OCI-LY1 (cell line): ENCODE measurements at regions not wholly inside any gene's neighbourhood (a gene's known extent, or its start where the extent isn't known, plus 50 kb on each side); places are given as distances from the start of the nearest gene placed in this dataset.

Source experiments
- H2AFZ ChIP-seq: fragments of 200-600 bp; sonication (generic), shearing (Covaris generic); 2 replicates; pipeline ENCODE4 v1.6.0; 2014; ENCODE audit warnings: antibody characterized with exemption, mild to moderate bottlenecking, low read length
- H3F3A ChIP-seq: fragments of 200-600 bp; sonication (generic), shearing (Covaris generic); 2 replicates; pipeline ENCODE4 v1.6.0; 2014; ENCODE audit warnings: mild to moderate bottlenecking, antibody characterized with exemption, low read length, moderate library complexity; ENCODE audit not compliant: insufficient read depth
- H3K27ac ChIP-seq: fragments of 200-600 bp; sonication (generic); 2 replicates; pipeline ENCODE4 v1.5.1; 2014; ENCODE audit warnings: low read length, mixed run types, mild to moderate bottlenecking, low read depth; ENCODE audit not compliant: poor library complexity, severe bottlenecking
- H3K27me3 ChIP-seq: fragments of 200-600 bp; sonication (generic); 2 replicates; pipeline ENCODE4 v1.6.0; 2014; ENCODE audit warnings: antibody characterized with exemption, mild to moderate bottlenecking, low read length, moderate library complexity; ENCODE audit not compliant: insufficient read depth
- H3K36me3 ChIP-seq: fragments of 200-600 bp; sonication (generic); 2 replicates; pipeline ENCODE4 v1.6.1; 2014; ENCODE audit warnings: mild to moderate bottlenecking, antibody characterized with exemption, low read length, moderate library complexity, mixed read lengths; ENCODE audit not compliant: insufficient read depth
- H3K4me1 ChIP-seq: fragments of 200-600 bp; sonication (generic); 2 replicates; pipeline ENCODE4 v1.5.1; 2014; ENCODE audit warnings: mild to moderate bottlenecking, low read length, moderate library complexity; ENCODE audit not compliant: insufficient read depth, severe bottlenecking
- H3K4me2 ChIP-seq: fragments of 200-600 bp; sonication (generic), shearing (Covaris generic); 2 replicates; pipeline ENCODE4 v1.6.1; 2014; ENCODE audit warnings: low read length
- H3K4me3 ChIP-seq: fragments of 200-600 bp; sonication (generic); 2 replicates; pipeline ENCODE4 v1.5.1; 2014; ENCODE audit warnings: low read length, low read depth, mild to moderate bottlenecking, mixed read lengths; ENCODE audit not compliant: poor library complexity, severe bottlenecking
- H3K79me2 ChIP-seq: fragments of 200-600 bp; shearing (Covaris generic); 2 replicates; pipeline ENCODE4 v1.6.1; 2016; ENCODE audit warnings: mixed run types, low read length, mixed read lengths; ENCODE audit not compliant: insufficient read depth
- H3K9ac ChIP-seq: fragments of 200-600 bp; sonication (generic), shearing (Covaris generic); 2 replicates; pipeline ENCODE4 v1.6.1; 2014; ENCODE audit warnings: mild to moderate bottlenecking, low read length, mixed read lengths
- H3K9me2 ChIP-seq: fragments of 200-600 bp; sonication (generic), shearing (Covaris generic); 2 replicates; pipeline ENCODE4 v1.6.1; 2014; ENCODE audit warnings: low read depth, mild to moderate bottlenecking, low read length, mixed read lengths
- H3K9me3 ChIP-seq: fragments of 200-600 bp; shearing (Covaris generic); 2 replicates; pipeline ENCODE4 v1.6.1; 2014; ENCODE audit warnings: low read length, mixed read lengths
- H4K20me1 ChIP-seq: fragments of 200-600 bp; sonication (generic), shearing (Covaris generic); 2 replicates; pipeline ENCODE4 v1.6.0; 2016; ENCODE audit warnings: mild to moderate bottlenecking, low read length; ENCODE audit not compliant: insufficient read depth
- EZH2 ChIP-seq: fragments of 200-600 bp; sonication (generic), shearing (Covaris generic); IDR thresholded peaks from 2 replicates; pipeline ENCODE4 v1.8.0; 2017; ENCODE audit warnings: borderline replicate concordance, mixed run types, mild to moderate bottlenecking, antibody characterized with exemption, low read length, moderate library complexity, mixed read lengths
- TF ChIP-seq, protein P1 (sequence below): fragments of 200-600 bp; sonication (generic), shearing (Covaris generic); IDR thresholded peaks from 2 replicates; pipeline ENCODE4 v1.5.1; 2017; ENCODE audit warnings: mild to moderate bottlenecking, antibody characterized with exemption, low read length, moderate library complexity, mixed read lengths

DNA sequence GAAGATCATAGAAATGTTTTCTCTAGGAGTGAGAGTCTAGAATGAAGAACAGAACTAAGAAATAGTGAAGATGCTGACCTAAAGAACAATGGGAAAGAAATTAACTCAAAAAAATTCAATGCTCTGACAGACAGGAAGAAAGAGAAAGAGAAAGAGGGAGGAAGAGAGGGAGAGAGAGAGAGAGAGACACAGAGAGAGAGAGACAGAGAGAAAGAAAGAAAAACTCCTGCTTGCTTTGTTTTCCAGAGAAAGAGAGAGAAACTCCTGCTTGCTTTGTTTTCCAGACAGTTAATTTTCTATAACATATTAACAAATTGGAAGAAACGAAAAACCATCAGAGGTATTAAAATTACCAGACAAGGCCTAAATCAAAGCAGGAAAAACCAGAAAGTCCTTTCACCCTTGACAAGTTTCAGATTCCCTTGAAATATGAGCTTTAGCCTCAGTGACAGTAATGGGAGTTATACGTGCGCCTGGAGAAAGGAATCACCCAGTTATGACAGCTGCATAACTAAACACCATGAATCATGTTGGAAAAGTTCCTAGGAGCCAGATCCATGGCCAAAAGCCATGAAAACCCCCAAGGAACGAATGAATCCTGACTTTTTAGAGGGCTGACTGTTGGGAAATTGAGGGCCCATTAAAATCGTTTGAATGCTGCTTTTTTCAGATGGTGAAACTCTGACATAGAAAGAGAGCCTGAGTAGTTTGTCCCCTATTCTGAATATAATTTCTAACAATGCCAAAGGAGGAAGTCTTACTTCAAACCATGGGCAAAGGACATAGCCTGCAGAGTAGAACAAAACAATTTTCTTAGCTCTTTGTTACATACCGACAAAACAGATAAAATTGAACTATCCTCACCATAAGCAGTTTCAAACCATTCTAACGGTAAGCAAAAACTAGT, 228.6 kb upstream of the CHST9 start:
- no peak overlapping the region for H3K4me2 ChIP-seq
- H3K9ac ChIP-seq, result no peak overlapping the region
- H2AFZ ChIP-seq, result no peak overlapping the region
- H3K27ac ChIP-seq, result no peak overlapping the region
- H3K27me3 ChIP-seq, result no peaks in the 10 kb centered on the region
- H3K36me3 ChIP-seq, result no peaks in the 10 kb centered on the region
- no peaks in the 10 kb centered on the region for H3K9me3 ChIP-seq
- no peak overlapping the region for H3K4me3 ChIP-seq
- TF ChIP-seq, protein P1, sequence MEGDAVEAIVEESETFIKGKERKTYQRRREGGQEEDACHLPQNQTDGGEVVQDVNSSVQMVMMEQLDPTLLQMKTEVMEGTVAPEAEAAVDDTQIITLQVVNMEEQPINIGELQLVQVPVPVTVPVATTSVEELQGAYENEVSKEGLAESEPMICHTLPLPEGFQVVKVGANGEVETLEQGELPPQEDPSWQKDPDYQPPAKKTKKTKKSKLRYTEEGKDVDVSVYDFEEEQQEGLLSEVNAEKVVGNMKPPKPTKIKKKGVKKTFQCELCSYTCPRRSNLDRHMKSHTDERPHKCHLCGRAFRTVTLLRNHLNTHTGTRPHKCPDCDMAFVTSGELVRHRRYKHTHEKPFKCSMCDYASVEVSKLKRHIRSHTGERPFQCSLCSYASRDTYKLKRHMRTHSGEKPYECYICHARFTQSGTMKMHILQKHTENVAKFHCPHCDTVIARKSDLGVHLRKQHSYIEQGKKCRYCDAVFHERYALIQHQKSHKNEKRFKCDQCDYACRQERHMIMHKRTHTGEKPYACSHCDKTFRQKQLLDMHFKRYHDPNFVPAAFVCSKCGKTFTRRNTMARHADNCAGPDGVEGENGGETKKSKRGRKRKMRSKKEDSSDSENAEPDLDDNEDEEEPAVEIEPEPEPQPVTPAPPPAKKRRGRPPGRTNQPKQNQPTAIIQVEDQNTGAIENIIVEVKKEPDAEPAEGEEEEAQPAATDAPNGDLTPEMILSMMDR, result no peak
- no peak for TF ChIP-seq EZH2
- H3K9me2 ChIP-seq, result no peaks in the 10 kb centered on the region
- H3F3A ChIP-seq, result no peaks in the 10 kb centered on the region
- H4K20me1 ChIP-seq, result no peaks in the 10 kb centered on the region
- H3K4me1 ChIP-seq, result no peaks in the 10 kb centered on the region
- no peaks in the 10 kb centered on the region for H3K79me2 ChIP-seq

DNA sequence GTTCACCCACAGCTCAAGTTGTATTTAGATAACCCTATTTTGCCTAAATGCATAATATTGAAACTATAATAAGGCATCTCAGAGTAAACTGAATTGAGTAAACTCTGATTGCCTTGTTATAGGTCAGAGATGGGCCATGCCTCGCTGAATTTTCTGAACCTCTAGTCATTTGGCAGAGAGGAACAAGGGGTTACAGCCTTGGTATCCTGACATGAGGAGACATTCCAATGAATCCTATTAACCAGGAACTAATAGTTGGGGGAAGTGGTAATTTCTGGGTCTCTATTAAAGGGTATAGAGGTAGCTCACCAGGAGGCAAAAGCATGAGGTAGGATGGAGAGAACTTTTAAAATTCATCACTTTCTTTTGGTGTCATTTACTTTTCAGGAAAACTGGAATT, 227.4 kb upstream of the CHST9 start:
- no peaks in the 10 kb centered on the region for H3K9me3 ChIP-seq
- H3K27me3 ChIP-seq, result no peaks in the 10 kb centered on the region
- H3K9me2 ChIP-seq, result no peaks in the 10 kb centered on the region
- H3K4me2 ChIP-seq, result no peak overlapping the region
- H3K4me1 ChIP-seq, result no peaks in the 10 kb centered on the region
- no peak overlapping the region for H2AFZ ChIP-seq
- no peaks in the 10 kb centered on the region for H4K20me1 ChIP-seq
- no peaks in the 10 kb centered on the region for H3K36me3 ChIP-seq
- H3K79me2 ChIP-seq, result no peaks in the 10 kb centered on the region
- no peak overlapping the region for H3K4me3 ChIP-seq
- TF ChIP-seq EZH2, result no peak
- TF ChIP-seq, protein P1, result no peak
- no peaks in the 10 kb centered on the region for H3F3A ChIP-seq
- no peak overlapping the region for H3K9ac ChIP-seq
- H3K27ac ChIP-seq, result no peak overlapping the region

DNA sequence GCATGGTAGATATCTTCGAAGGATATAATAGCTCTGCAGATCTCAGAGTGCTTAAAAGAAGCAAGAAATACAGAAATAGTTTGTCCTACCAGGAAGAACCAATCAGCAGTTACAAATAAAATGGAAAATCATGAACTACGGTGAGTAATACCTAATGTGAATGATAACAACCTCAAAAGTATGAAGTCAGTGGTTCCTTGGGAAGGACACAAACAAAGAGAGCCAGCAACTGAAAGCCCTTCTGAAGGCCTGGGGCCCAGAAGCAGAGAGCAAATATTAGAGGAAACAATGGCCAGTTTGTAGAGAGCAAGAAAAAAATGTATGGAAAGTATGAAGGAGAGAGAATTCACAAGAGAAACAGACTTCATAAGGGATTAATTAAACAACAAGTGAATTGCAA, 226.8 kb upstream of the CHST9 start:
- H3K4me2 ChIP-seq, result no peak overlapping the region
- H3K9me3 ChIP-seq, result no peaks in the 10 kb centered on the region
- no peak overlapping the region for H3K9ac ChIP-seq
- H3K9me2 ChIP-seq, result no peaks in the 10 kb centered on the region
- H4K20me1 ChIP-seq, result no peaks in the 10 kb centered on the region
- no peak overlapping the region for H3K27ac ChIP-seq
- no peaks in the 10 kb centered on the region for H3K36me3 ChIP-seq
- TF ChIP-seq, protein P1, result no peak
- no peak for TF ChIP-seq EZH2
- H3F3A ChIP-seq, result no peaks in the 10 kb centered on the region
- no peak overlapping the region for H2AFZ ChIP-seq
- H3K4me3 ChIP-seq, result no peak overlapping the region
- H3K79me2 ChIP-seq, result no peaks in the 10 kb centered on the region
- H3K4me1 ChIP-seq, result no peaks in the 10 kb centered on the region
- H3K27me3 ChIP-seq, result no peaks in the 10 kb centered on the region
